ENCODE measurements at regions not wholly inside any gene's neighbourhood (a gene's known extent, or its start where the extent isn't known, plus 50 kb on each side); places are given as distances from the start of the nearest gene placed in this dataset.

GRCh38 chr16:73916829-73917594, 379.6 kb upstream of the PSMD7 start:
- TF ChIP-seq SPI1 (IDR thresholded peaks at IDR 0.05; ENCODE audit: borderline replicate concordance, insufficient read depth, low read depth, low read length) (no peak), BHLHE40 (IDR thresholded peaks at IDR 0.05; ENCODE audit: borderline replicate concordance in 1 of 2, low read depth in 2 of 2, low read length in 1 of 2) (no peak), KDM1A (IDR thresholded peaks at IDR 0.05; ENCODE audit: borderline replicate concordance) (no peak), CTCF (IDR thresholded peaks at IDR 0.05 in 2 of 3, conservative IDR thresholded peaks at IDR 0.05 in 1 of 3; ENCODE audit: control insufficient read depth in 2 of 3, extremely low read depth in 1 of 3, insufficient read depth in 1 of 3, low read depth in 3 of 3, low read length in 3 of 3) (no peak), BRCA1 (IDR thresholded peaks at IDR 0.05; ENCODE audit: low read depth, low read length) (no peak)
